Right kidney (tissue), 1 donor: ENCODE measurements at regions not wholly inside any gene's neighbourhood (a gene's known extent, or its start where the extent isn't known, plus 50 kb on each side); places are given as distances from the start of the nearest gene placed in this dataset.
"Not testable (repeated sequence)": the region's sequence is repeated elsewhere in the genome, so short reads cannot be mapped to it uniquely, and the experiment has no call there.

Source experiments
- DNase-seq: peaks from one replicate; pipeline ENCODE4 v3.0.0-alpha.2; 2016

DNA sequence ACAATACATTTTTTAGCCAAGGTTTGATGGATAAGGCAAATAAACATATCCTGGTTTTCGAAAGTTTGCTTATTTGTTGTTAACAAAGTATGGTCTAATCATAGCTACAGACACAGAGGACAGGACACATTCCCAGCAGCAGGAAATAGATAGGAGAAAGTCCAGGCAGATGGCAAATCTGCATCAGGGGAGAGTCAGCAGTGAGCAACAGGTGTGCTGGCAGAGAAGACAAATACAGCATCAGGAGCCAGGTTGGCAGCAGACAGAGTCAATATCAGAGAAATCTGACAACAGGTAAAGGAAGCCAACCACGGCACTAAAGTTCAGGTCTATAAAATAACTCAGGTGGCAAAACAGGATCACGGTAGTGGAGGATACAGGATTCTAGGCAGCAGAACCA, 210.7 kb upstream of the PTBP2 start:
- no peak for DNase-seq

DNA sequence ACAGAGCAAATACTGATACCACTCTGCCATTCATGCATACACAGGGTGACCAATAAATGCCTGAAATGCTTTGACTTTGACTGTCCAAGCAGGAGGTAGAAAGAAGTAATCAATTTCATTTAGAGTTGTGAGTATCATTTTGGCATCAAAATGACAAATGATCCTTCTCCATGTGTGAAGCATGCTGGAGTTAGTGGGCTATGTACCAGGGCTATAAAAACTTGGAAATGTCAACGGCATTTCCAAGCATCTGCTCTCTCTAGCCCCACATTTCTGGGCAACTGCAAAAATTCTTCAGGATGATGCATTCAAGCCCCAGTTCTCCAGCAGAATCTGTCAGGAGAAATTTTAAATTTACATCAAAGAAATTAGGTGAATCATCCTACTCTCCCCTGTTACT, 208.4 kb upstream of the PTBP2 start:
- no peak for DNase-seq

DNA sequence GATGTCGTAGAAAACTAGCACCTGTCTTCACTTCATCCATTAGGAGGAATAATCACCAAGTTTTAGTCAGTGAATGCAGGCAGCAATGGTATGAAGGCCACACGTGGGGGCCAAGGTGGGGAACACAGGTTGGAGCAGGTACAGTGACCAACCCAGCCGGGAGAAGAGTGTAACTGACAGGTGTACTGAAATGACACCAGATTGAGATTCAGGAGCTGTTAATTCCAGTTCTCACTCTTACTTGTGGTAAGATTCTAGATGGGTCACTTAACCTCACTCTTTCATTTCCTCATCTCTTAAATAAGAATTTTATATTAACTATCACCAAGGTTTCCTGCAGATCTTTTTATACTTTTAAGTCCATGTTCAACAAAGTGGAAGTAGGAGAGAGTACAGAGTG, 206.2 kb upstream of the PTBP2 start:
- DNase-seq = no peak

DNA sequence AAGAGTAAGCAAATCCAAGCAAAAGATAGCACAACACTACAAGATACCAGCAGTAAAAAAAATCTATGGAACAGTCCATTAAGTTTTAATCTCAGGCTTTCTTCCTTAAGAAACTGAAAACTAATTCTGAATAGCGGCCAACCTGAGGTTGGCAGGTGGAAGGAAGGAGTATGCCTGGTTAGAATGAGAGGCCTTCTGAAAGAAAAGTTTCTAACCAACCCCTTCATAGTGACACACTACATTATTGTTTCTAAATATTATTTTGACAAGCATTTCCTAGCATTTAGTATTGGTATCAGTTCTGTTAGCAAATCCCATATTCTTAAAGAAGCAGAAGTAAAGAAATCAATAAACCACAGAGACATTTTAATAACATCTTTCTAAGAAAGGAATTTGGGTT, 205.7 kb upstream of the PTBP2 start:
- no peak for DNase-seq

DNA sequence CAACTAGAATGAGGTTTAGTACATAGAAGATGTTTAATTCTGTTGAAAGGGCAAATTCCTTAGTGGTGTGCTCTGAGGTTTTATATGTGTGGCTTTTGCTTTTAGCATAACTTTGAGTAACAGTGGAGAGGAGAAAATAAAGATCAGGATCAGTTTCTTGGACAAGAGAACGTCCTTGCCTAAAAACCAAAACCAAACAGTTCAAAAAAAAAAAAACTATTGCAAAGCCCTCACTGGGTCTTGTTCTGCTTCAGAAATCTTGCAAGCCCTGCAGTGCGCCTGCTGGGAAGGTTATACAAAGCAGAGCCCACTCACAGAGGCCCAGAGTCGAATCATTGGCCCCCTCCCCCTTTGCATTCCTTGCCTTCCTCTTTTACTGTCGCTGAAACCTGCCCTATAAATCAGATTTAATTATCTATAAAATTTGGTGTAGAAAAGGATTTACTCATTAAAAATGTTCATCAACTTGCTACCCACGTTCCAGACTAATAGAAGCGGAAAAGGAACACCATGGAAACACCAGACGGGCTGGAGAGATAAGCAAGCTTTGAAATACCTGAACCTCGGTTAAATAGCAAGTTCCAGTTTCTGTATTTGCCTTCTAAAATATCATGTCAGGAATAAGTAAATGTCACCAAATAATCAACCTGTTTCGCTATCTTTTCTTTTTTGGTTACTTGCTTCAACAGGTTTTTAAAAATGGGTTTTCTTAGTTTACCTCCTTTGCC, 201.6 kb upstream of the PTBP2 start:
- DNase-seq = peak; percentile 55

DNA sequence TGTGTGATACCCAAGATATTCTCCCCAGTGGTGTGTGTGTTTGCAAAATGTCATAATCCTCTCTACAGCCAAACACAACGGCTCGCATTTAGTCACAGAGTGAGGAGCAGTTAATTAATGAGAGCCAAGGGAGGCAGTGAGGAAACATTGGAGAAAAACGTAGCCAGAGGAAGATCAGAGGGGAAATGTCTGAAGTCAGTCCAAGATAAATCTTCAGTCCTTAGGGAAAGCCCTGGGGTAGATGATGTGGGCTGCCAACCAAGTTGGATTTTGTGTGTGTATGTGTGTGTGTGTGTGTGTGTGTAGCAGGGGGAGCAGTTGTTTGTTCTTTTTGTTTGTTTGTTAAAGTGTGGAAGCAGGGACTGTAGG, 201.0 kb upstream of the PTBP2 start:
- peak; percentile 63 for DNase-seq

DNA sequence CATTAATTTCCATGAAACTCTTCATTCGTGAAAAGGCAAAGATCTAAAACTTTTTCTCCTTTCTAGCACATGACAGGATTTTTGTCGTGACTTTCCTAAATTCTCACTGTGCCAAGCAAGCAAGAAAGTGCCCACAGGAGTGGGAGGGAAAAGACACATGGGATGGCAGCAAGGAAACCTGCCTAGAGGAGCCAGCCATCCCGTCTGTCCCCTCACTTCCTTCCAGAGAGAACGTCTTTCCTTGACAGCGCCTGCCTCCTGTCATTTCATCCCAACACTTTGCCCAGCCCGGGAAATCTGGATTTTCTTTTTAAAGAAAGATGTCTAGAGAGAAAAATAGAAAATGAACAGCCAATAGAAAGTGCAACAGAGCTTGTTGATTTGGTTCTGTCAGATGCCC, 200.6 kb upstream of the PTBP2 start:
- peak; percentile 31 for DNase-seq

DNA sequence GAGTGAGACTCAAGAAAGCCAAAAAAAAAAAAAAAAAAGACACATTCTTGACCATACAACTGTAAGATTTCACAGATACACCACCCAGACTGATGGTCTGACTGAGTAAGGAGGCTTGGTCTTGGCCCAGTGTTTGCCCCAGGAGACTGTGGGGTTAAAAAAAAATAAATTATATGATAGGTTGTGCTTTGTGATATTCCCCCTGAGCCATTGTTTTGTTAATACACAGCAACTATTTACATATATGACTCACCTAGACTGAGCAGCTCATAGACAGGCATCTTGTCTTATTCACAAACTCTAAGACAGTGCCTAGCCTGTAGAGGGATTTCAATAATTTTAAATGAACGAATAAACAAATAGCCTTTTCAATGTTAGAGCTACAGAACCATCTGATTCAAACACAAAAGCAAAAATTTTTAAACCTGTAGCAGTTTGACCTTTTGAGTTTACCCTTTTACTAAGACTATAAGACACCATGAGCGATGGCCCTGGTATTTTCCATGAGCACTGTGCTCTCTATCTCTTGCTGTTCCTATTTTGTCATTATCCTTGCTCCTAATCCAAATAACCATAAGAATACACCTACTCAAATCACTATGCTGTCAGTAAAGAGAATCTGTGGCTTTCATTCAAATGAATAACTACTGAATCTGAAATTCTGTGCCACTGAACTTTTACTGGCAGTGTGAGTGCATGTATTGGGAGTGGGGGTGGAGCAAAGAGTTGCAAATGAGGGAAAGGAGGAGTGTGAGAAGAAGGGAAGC, 199.4 kb upstream of the PTBP2 start:
- no peak for DNase-seq

DNA sequence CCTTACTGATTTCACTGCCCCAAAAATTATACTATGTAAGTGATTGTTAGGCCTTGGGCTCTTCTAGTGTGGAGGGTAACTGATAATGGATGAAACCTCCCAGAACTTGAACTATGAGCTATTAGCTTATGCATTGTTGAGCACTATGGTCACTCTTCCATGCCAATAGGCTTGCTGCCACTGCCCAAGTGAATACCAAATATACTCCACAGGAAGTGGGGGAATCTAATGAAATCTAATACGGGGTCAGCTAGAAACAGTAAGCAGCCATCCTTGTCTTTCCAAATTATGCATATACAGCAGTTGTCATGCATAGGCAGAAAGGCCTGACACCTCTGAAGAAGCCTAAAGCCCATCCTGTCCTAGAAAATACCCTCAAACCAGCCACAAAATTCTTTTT, 198.7 kb upstream of the PTBP2 start:
- no peak for DNase-seq

DNA sequence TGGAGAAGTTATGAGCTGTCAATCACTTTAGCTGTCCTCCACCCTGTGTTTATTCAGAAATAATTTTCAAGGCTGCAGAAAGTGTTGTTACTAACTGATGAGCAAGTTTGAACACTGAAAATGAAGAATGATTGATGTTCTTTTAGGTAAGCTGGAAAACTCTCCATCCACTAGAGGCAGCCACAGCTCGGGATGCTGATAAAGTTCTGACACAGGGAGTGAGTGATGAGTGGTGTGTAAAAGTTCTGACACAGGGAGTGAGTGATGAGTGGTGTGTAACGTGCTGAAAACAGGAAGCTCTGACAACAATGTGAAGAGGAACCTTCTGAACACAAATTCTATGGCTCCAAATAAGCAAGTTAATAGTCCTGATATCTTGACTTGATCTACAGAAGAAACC, 197.5 kb upstream of the PTBP2 start:
- DNase-seq = no peak

DNA sequence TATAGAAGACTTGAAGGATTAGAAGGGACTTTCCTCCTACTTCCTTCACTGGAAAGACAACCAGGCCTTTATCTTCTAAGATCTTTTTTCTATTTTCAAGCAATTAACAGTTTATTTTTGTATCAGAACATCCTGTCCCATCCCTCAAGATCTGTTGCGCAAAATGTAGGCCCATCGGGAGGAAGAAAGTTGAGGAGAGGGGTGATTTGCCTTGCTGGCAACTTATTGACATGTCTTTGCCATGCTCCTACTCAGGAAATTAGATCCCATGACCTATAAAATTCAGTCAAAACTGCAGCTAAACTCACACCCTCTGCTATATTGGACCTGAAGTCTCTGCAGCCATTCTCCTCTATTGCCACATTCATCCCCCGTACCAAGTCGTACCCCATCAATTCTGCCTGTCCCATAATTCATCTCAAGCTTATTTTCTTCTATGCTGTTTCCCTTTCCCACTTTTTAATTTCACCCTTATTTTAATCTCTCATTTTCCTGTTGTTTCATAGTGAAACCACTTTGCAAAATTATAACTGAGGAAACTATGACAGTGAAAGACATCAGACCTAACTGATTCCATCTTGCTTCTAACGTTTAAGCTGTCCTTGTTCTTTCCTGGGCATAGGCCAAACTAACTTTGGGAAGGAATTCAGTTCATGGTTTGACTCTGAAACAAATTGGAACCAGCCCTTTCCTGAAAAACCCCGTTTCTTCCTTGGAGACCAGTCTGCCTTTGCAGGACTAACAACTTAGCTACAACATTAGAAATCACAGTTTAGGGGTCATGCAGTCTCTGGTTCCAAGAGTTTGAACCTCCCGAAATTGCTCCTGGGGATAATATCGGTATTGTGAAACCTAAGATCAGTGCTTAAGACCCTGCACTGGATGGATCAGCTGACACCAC, 195.7 kb upstream of the PTBP2 start:
- DNase-seq = no peak

DNA sequence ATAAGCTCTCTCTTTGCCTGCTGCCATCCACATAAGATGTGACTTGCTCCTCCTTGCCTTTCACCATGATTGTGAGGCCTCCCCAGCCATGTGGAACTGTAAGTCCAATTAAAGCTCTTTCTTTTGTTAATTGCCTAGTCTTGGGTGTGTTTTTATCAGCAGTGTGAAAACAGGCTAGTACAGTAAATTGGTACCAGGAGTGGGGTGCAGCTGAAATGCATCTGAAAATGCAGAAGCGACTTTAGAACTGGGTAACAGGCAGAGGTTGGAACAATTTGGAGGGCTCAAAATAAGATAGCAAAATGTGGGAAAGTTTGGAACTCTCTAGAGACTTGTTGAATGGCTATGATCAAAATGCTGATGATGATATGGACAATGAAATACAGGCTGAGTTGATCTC, 192.9 kb upstream of the PTBP2 start:
- DNase-seq = not testable (repeated sequence)

DNA sequence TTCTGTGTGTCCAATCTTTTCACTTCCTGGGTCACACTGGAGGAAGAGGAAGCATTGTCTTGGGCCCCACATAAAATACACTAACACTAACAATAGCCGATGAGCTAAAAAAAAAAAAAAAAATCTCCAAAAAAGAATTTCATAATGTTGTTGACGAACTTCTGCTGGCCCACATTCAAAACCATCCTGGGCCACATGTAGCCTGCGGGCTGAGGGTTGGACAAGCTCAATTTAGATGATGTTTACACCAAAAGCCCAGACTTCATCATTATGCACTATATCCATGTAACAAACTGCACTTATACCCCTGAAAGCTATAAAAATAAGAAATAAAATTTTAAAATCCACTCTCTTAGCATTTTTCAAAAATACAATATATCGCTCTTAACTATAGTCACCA, 187.8 kb upstream of the PTBP2 start:
- no peak for DNase-seq

DNA sequence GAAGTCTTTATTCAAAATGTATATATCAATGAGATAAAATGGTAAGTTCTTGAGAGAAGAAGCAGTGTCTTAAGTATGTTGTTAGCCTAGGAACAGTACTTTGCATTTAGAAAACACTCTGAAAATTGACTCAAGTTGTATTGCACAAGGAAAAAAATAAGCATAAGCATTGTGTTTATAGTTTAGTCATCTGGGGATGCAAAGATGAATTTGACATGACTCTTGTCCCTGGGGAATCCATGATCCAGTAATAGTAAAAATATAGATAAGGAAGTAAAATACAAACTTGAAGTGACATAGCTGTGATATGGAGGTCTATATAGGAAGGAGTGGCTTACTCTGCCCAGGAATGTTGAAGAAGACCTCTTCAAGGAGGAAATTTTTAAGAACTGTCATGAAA, 185.0 kb upstream of the PTBP2 start:
- DNase-seq = no peak

DNA sequence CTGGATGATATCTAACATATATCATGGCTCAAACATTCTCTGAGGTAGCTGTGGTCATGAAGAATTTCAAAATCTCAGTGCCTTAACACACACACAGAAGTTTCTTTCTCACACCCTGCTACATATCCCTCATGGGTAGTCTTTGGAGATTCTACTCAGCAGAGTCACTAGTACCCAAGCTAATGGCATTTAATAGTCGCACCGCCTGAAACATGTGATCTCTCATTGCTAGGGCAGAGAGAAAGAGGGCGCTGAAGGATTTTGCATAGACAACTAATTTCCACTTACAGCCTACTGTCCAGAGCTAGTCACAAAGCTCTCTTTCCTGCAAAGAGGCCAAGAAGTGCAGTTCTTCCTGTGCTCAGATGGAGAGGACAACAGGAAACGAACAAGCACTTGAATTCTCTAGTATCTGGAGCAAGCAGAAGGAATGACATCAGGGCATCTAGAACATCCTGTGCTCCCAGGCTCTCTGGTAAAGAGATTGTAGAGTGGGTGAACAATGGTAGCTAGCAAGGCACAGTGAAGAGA, 183.4 kb upstream of the PTBP2 start:
- no peak for DNase-seq

DNA sequence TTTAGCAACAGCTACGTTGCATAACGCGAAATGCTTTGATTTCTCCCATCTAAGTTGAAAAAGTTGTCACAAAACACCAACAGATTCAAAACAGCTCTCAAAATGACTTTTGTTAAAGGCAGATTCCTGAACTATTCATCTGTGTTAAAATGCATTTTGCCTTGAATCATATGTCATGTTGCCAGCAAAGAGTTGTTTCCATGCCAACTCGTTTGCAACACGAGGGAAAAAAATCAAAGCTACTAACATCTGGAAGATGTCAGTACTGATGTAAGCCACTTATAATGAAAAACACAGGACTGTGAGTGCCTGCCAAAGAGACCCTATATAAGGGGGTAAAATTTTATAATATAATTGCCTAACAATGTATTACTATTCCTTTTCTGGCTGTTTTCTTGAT, 182.7 kb upstream of the PTBP2 start:
- no peak for DNase-seq

DNA sequence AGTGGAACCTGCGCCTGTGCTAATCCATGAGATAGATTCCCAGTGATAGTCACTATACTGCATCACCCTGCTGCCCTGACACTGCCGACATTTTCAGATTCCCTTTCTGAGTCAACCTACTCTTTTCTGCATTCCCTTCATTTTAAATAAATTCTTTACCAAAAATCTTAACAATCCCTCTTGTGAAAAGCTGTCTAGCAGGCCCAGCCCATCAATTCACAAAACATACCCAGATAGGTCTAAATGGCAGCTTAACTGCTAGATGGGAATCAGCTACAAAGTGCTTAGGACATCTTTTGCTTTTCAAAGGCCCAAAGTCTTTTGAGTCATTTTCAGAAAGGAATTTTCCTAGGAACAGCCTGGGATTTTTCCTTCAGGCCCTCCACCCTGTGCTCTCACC, 180.1 kb upstream of the PTBP2 start:
- no peak for DNase-seq

DNA sequence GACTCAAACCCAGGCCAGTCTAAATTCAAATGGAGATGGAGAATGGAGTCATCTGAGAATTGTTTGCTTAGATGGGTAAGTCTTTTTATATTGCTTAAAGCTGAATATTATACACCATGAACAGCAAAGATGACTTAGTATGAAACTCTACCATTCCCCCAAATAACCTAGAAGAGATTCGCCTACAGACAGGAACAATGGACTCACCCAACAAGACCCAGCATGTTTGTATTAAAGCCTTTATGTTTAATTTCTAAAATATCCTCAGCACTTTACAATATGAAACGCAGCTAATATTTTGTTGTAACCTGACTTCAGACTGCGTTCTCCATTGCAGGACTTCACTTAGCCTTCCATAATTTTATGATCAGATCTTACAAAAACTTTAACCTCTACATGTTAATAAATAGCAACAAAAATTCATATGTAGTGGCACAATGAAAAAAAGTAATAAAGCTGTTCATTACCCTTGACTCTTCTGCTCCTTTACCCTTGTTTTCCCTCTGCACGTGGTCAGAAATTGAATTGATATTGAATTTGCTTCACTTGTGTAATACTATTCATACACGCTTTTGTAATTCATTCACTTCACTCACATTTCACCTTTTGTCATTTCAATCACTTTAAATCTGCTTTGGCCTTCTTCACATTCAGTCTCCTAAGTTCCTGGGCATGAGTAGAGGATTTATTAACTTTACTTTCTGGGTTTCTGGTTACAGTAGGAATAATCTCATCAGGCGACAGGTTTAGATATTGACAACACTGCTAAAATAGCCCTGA, 177.3 kb upstream of the PTBP2 start:
- DNase-seq = no peak

DNA sequence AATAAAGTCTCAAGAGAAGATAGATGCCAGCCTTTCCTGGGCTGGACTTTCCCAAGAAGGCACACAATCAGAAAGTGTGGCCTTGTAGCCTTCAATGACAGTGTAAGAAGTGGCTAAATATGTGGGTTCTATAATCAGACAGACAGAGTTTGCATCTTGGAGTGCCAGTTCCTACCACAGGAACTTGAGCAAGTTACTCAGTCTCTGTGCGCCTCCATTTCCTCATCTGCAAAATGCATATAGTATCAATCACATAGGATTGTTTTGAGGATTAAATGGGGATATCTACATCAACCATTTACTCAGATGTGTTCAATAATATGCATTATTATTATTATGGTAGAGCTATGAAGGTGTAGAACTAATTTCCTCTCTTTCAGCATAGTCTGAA, 176.8 kb upstream of the PTBP2 start:
- DNase-seq = no peak

DNA sequence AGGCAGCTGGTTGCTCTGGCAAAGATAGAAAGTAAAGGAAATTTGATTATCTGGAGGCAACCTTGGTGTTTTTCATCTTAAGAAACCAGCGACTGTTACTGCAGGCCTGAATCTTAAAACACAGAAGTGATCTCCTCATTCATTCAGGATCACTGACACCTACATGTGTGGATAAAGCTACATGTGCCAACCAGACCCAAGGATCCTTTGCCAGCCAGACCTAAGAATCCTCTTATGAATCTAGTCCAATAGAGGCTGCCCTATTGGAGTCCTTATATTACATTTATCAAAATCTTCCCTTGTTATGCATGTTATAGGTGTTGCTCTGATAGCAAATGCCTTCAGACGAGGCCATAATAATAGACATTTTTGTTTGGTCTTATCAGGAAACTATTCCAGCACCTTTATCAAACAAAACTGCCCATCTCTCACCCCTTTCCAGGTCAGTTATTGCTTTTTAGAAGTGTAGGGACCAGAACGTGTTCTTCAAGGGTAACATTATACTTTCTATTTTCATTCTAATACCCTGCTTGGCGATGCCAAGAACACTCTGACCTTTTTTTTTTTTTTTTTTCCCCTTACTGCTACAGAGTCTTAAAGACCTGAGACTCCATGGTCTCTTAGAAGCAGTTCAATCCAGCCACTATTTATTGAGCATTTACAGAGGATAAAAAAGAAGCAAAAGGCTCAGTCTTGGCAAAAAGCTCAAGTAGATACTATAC, 175.5 kb upstream of the PTBP2 start:
- DNase-seq = no peak

DNA sequence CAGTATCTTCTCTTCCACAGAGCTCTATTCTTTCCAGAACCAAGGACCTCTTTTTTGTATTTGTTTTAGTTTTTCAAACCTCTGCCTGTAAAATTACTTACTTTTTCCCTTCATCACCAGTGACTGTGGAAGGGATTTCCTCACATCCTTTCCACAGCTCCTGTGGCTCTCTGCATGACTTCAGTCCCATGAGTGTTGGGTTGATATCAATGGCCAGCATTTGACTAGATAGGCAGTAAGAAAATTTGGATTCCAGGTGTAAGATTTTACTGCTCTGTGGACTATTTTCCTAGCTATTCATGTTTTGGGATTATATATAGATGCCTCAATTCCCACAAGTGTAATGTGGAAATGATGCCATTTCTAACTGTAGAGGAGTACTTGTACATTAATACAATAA, 171.5 kb upstream of the PTBP2 start:
- no peak for DNase-seq

DNA sequence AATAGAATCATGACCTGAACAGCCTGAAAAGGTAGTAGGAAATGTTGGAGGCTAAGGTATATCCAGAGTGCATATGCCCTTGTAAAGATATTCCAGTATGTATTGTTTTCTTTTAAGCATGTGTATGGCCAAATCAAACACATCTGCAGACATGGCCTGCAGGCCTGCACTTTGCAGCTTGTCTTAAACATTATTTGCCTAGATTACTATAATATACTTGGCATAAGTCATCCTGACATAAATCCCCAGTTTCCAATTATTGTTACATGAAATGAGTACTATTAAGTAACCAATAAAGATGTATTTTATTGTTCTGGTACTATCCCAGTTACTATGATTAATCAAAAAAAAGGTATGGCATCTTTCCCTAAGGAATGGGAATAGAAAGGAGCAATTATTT, 169.1 kb upstream of the PTBP2 start:
- no peak for DNase-seq
